Nephron progenitor cell (in vitro differentiated cells): ENCODE measurements at regions not wholly inside any gene's neighbourhood (a gene's known extent, or its start where the extent isn't known, plus 50 kb on each side); places are given as distances from the start of the nearest gene placed in this dataset.

Experiments
- DNase-seq: peaks from one replicate; pipeline ENCODE4 v3.0.0; 2021
- H3K27ac Mint-ChIP-seq: 2 replicates; pipeline ENCODE4 v1.8.0; 2021; ENCODE audit warnings: mild to moderate bottlenecking, moderate library complexity, mixed read lengths
- H3K27me3 Mint-ChIP-seq: 2 replicates; pipeline ENCODE4 v1.8.0; 2021; ENCODE audit warnings: mild to moderate bottlenecking, low read depth, mixed read lengths; ENCODE audit not compliant: poor library complexity
- H3K36me3 Mint-ChIP-seq: 2 replicates; pipeline ENCODE4 v1.8.0; 2021; ENCODE audit warnings: low read depth, mixed read lengths
- H3K4me1 Mint-ChIP-seq: 2 replicates; pipeline ENCODE4 v1.8.0; 2021; ENCODE audit warnings: mixed read lengths
- H3K4me3 Mint-ChIP-seq: 2 replicates; pipeline ENCODE4 v1.8.0; 2021; ENCODE audit warnings: mild to moderate bottlenecking, moderate library complexity, mixed read lengths
- H3K9me3 Mint-ChIP-seq: 2 replicates; pipeline ENCODE4 v1.8.0; 2021; ENCODE audit warnings: mild to moderate bottlenecking, moderate library complexity, mixed read lengths
- CTCF ChIP-seq: fragments of 200-600 bp; sonication (generic); IDR thresholded peaks from 2 replicates; pipeline ENCODE4 v1.5.0; 2021; ENCODE audit warnings: antibody characterized with exemption

- H3K27ac Mint-ChIP-seq = no peak overlapping the region
- no peaks in the 10 kb centered on the region for H3K36me3 Mint-ChIP-seq
- H3K4me3 Mint-ChIP-seq = no peak overlapping the region
- peaks cover 14% of the 10 kb centered on the region for H3K4me1 Mint-ChIP-seq
- no peak for DNase-seq
- H3K9me3 Mint-ChIP-seq = no peaks in the 10 kb centered on the region
- peaks cover 11% of the 10 kb centered on the region for H3K27me3 Mint-ChIP-seq
- TF ChIP-seq CTCF = no peak
Measured at GRCh38 chr16:80384862-80385261, 155.9 kb upstream of the DYNLRB2 start.

GRCh38 chr16:80380514-80380913, 160.3 kb upstream of the DYNLRB2 start:
- H3K4me1 Mint-ChIP-seq = peaks cover 14% of the 10 kb centered on the region
- H3K36me3 Mint-ChIP-seq = no peaks in the 10 kb centered on the region
- no peak overlapping the region for H3K4me3 Mint-ChIP-seq
- no peak overlapping the region for H3K27ac Mint-ChIP-seq
- no peak for TF ChIP-seq CTCF
- no peak for DNase-seq
- peaks cover 12% of the 10 kb centered on the region for H3K27me3 Mint-ChIP-seq
- no peaks in the 10 kb centered on the region for H3K9me3 Mint-ChIP-seq

GRCh38 chr16:80377096-80377956, 163.5 kb upstream of the DYNLRB2 start:
- no peak overlapping the region for H3K27ac Mint-ChIP-seq
- peaks cover 5% of the 10 kb centered on the region for H3K36me3 Mint-ChIP-seq
- no peak overlapping the region for H3K4me3 Mint-ChIP-seq
- peaks cover 14% of the 10 kb centered on the region for H3K4me1 Mint-ChIP-seq
- no peak for TF ChIP-seq CTCF
- no peak for DNase-seq
- H3K27me3 Mint-ChIP-seq = peaks cover 11% of the 10 kb centered on the region
- H3K9me3 Mint-ChIP-seq = peaks cover 16% of the 10 kb centered on the region

- no peak overlapping the region for H3K4me3 Mint-ChIP-seq
- H3K9me3 Mint-ChIP-seq = peaks cover 20% of the 10 kb centered on the region
- H3K27ac Mint-ChIP-seq = no peak overlapping the region
- peaks cover 5% of the 10 kb centered on the region for H3K36me3 Mint-ChIP-seq
- peaks cover 11% of the 10 kb centered on the region for H3K27me3 Mint-ChIP-seq
- peaks cover 14% of the 10 kb centered on the region for H3K4me1 Mint-ChIP-seq
- no peak for DNase-seq
- TF ChIP-seq CTCF = no peak
Measured at GRCh38 chr16:80375973-80376372, 164.8 kb upstream of the DYNLRB2 start.

GRCh38 chr16:80375513-80375912, 165.3 kb upstream of the DYNLRB2 start:
- no peak overlapping the region for H3K27ac Mint-ChIP-seq
- no peak for TF ChIP-seq CTCF
- no peak overlapping the region for H3K4me3 Mint-ChIP-seq
- no peak for DNase-seq
- peaks cover 20% of the 10 kb centered on the region for H3K9me3 Mint-ChIP-seq
- peaks cover 14% of the 10 kb centered on the region for H3K4me1 Mint-ChIP-seq
- H3K27me3 Mint-ChIP-seq = peaks cover 11% of the 10 kb centered on the region
- H3K36me3 Mint-ChIP-seq = peaks cover 5% of the 10 kb centered on the region

- no peak for DNase-seq
- no peak overlapping the region for H3K27ac Mint-ChIP-seq
- no peak overlapping the region for H3K4me3 Mint-ChIP-seq
- H3K9me3 Mint-ChIP-seq = peaks cover 20% of the 10 kb centered on the region
- H3K4me1 Mint-ChIP-seq = peaks cover 13% of the 10 kb centered on the region
- peaks cover 13% of the 10 kb centered on the region for H3K27me3 Mint-ChIP-seq
- TF ChIP-seq CTCF = no peak
- peaks cover 5% of the 10 kb centered on the region for H3K36me3 Mint-ChIP-seq
Measured at GRCh38 chr16:80372341-80372740, 168.5 kb upstream of the DYNLRB2 start.
